ENCODE measurements at regions not wholly inside any gene's neighbourhood (a gene's known extent, or its start where the extent isn't known, plus 50 kb on each side); places are given as distances from the start of the nearest gene placed in this dataset.

- no peak for ATAC-seq
- TF ChIP-seq TCF4 (CRISPR knock-in tag; IDR thresholded peaks at IDR 0.05; ENCODE audit: borderline replicate concordance), result no peak
Observed at GRCh38 chr11:69569306-69570200, 71.4 kb upstream of the CCND1 start.

GRCh38 chr11:69572233-69572860 lies 68.6 kb upstream of the CCND1 start:
- TF ChIP-seq ESRRG (CRISPR knock-in tag; IDR thresholded peaks at IDR 0.05) (no peak), ZNF8 (CRISPR knock-in tag; IDR thresholded peaks at IDR 0.05) (no peak), PATZ1 (CRISPR knock-in tag; IDR thresholded peaks at IDR 0.05; ENCODE audit: borderline replicate concordance) (no peak), ZNF565 (CRISPR knock-in tag; conservative IDR thresholded peaks at IDR 0.05; ENCODE audit: low read depth) (no peak), TOX (CRISPR knock-in tag; IDR thresholded peaks at IDR 0.05; ENCODE audit: borderline replicate concordance) (no peak), SNAI2 (CRISPR knock-in tag; IDR thresholded peaks at IDR 0.05) (no peak), OSR1 (CRISPR knock-in tag; IDR thresholded peaks at IDR 0.05) (no peak), ZC3H10 (CRISPR knock-in tag; IDR thresholded peaks at IDR 0.05) (no peak), ZFP30 (CRISPR knock-in tag; IDR thresholded peaks at IDR 0.05) (no peak), CSRNP3 (CRISPR knock-in tag; IDR thresholded peaks at IDR 0.05) (no peak), TSHZ2 (CRISPR knock-in tag; IDR thresholded peaks at IDR 0.05) (no peak), CREB5 (CRISPR knock-in tag; IDR thresholded peaks at IDR 0.05; ENCODE audit: low read depth) (no peak), BACH2 (CRISPR knock-in tag; IDR thresholded peaks at IDR 0.05; ENCODE audit: borderline replicate concordance) (no peak), ZNF70 (CRISPR knock-in tag; IDR thresholded peaks at IDR 0.05) (no peak), CSDC2 (CRISPR knock-in tag; IDR thresholded peaks at IDR 0.05) (no peak), TCF4 (CRISPR knock-in tag; IDR thresholded peaks at IDR 0.05; ENCODE audit: borderline replicate concordance) (no peak)
- ATAC-seq, result no peak

GRCh38 chr11:69572861-69573260 lies 68.1 kb upstream of the CCND1 start:
- no peak for ATAC-seq
- TF ChIP-seq OSR1 (CRISPR knock-in tag; IDR thresholded peaks at IDR 0.05) (no peak), PATZ1 (CRISPR knock-in tag; IDR thresholded peaks at IDR 0.05; ENCODE audit: borderline replicate concordance) (no peak), ZNF565 (CRISPR knock-in tag; conservative IDR thresholded peaks at IDR 0.05; ENCODE audit: low read depth) (no peak), POU6F1 (CRISPR knock-in tag; IDR thresholded peaks at IDR 0.05; ENCODE audit: borderline replicate concordance, low read depth) (no peak), RARB (CRISPR knock-in tag; IDR thresholded peaks at IDR 0.05) (no peak), CSRNP3 (CRISPR knock-in tag; IDR thresholded peaks at IDR 0.05) (no peak), ESRRG (CRISPR knock-in tag; IDR thresholded peaks at IDR 0.05) (no peak), ZNF70 (CRISPR knock-in tag; IDR thresholded peaks at IDR 0.05) (no peak), TCF4 (CRISPR knock-in tag; IDR thresholded peaks at IDR 0.05; ENCODE audit: borderline replicate concordance) (no peak), CREB5 (CRISPR knock-in tag; IDR thresholded peaks at IDR 0.05; ENCODE audit: low read depth) (no peak), TOX (CRISPR knock-in tag; IDR thresholded peaks at IDR 0.05; ENCODE audit: borderline replicate concordance) (no peak)

All from SK-N-SH treated with all-trans-retinoic acid at 6 μM for 48 hours (cell line).